ENCODE measurements at regions not wholly inside any gene's neighbourhood (a gene's known extent, or its start where the extent isn't known, plus 50 kb on each side); places are given as distances from the start of the nearest gene placed in this dataset.

DNA sequence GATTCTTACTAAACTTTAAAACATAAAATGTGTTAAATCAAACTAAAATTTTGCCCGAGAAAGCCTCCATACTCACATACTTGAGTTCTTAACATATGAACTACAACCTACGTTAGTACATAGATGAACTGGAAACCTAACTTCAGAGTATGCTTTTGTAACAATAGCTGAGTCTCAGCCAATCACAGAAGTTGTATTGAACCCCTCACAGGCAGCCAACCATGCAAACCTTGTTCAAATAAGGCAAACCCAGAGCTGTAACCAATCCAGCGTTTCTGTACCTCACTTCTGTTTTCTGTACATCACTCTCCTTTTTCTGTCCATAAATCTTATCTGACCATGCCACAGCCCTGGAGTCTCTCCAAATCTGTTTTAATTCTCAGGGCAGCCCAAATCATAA is 157.3 kb upstream of the COL1A2 start (continued):
- TF ChIP-seq ISL1 (CRISPR knock-in tag; IDR thresholded peaks at IDR 0.05) (no peak), ZNF565 (CRISPR knock-in tag; conservative IDR thresholded peaks at IDR 0.05; ENCODE audit: low read depth) (no peak), ZFP3 (CRISPR knock-in tag; IDR thresholded peaks at IDR 0.05) (no peak), SNAI2 (CRISPR knock-in tag; IDR thresholded peaks at IDR 0.05) (no peak), TOX (CRISPR knock-in tag; IDR thresholded peaks at IDR 0.05; ENCODE audit: borderline replicate concordance) (no peak), ZC3H10 (CRISPR knock-in tag; IDR thresholded peaks at IDR 0.05) (no peak)

GRCh38 chr7:94239661-94240234 is 154.9 kb upstream of the COL1A2 start:
- TF ChIP-seq OSR1 (CRISPR knock-in tag; IDR thresholded peaks at IDR 0.05) (no peak), ZFP30 (CRISPR knock-in tag; IDR thresholded peaks at IDR 0.05) (no peak), PPARA (CRISPR knock-in tag; IDR thresholded peaks at IDR 0.05; ENCODE audit: borderline replicate concordance) (no peak), TCF4 (CRISPR knock-in tag; IDR thresholded peaks at IDR 0.05; ENCODE audit: borderline replicate concordance) (no peak), RARB (CRISPR knock-in tag; IDR thresholded peaks at IDR 0.05) (no peak), ISL1 (CRISPR knock-in tag; IDR thresholded peaks at IDR 0.05) (no peak)
- TF ChIP-seq, protein P1, sequence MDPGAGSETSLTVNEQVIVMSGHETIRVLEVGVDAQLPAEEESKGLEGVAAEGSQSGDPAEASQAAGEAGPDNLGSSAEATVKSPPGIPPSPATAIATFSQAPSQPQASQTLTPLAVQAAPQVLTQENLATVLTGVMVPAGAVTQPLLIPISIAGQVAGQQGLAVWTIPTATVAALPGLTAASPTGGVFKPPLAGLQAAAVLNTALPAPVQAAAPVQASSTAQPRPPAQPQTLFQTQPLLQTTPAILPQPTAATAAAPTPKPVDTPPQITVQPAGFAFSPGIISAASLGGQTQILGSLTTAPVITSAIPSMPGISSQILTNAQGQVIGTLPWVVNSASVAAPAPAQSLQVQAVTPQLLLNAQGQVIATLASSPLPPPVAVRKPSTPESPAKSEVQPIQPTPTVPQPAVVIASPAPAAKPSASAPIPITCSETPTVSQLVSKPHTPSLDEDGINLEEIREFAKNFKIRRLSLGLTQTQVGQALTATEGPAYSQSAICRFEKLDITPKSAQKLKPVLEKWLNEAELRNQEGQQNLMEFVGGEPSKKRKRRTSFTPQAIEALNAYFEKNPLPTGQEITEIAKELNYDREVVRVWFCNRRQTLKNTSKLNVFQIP (CRISPR knock-in tag; IDR thresholded peaks at IDR 0.05; ENCODE audit: borderline replicate concordance, low read depth): no peak
- ATAC-seq: no peak

DNA sequence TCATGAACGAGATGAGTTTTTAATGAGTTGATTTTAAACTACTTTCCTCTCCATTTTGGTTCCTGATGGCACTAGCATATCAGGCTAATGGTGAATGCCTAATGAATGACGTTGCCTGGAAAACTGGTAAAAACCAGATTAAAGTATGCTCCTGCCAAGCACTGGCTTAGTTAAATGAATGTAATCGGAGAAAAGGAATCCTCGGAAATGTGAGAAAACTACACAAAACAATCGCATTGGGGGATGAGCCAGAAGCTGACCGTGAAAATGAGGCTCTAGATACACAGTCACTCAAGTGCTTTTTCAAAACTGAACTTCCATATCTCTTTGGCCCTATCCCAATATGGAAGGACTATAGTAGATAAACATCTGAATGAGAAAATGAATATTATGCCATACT is 153.8 kb upstream of the COL1A2 start:
- TF ChIP-seq, protein P1 (CRISPR knock-in tag; IDR thresholded peaks at IDR 0.05; ENCODE audit: borderline replicate concordance, low read depth): no peak
- TF ChIP-seq ZNF8 (CRISPR knock-in tag; IDR thresholded peaks at IDR 0.05): no peak
- no peak for TF ChIP-seq ZC3H10 (CRISPR knock-in tag; IDR thresholded peaks at IDR 0.05)
- TF ChIP-seq BACH2 (CRISPR knock-in tag; IDR thresholded peaks at IDR 0.05; ENCODE audit: borderline replicate concordance): no peak
- TF ChIP-seq ZFP30 (CRISPR knock-in tag; IDR thresholded peaks at IDR 0.05): no peak
- TF ChIP-seq PPARA (CRISPR knock-in tag; IDR thresholded peaks at IDR 0.05; ENCODE audit: borderline replicate concordance): no peak
- no peak for TF ChIP-seq ISL1 (CRISPR knock-in tag; IDR thresholded peaks at IDR 0.05)
- no peak for TF ChIP-seq TOX (CRISPR knock-in tag; IDR thresholded peaks at IDR 0.05; ENCODE audit: borderline replicate concordance)
- no peak for TF ChIP-seq OSR1 (CRISPR knock-in tag; IDR thresholded peaks at IDR 0.05)
- TF ChIP-seq ZFP3 (CRISPR knock-in tag; IDR thresholded peaks at IDR 0.05): no peak
- TF ChIP-seq ZNF565 (CRISPR knock-in tag; conservative IDR thresholded peaks at IDR 0.05; ENCODE audit: low read depth): no peak
- TF ChIP-seq, protein P2, sequence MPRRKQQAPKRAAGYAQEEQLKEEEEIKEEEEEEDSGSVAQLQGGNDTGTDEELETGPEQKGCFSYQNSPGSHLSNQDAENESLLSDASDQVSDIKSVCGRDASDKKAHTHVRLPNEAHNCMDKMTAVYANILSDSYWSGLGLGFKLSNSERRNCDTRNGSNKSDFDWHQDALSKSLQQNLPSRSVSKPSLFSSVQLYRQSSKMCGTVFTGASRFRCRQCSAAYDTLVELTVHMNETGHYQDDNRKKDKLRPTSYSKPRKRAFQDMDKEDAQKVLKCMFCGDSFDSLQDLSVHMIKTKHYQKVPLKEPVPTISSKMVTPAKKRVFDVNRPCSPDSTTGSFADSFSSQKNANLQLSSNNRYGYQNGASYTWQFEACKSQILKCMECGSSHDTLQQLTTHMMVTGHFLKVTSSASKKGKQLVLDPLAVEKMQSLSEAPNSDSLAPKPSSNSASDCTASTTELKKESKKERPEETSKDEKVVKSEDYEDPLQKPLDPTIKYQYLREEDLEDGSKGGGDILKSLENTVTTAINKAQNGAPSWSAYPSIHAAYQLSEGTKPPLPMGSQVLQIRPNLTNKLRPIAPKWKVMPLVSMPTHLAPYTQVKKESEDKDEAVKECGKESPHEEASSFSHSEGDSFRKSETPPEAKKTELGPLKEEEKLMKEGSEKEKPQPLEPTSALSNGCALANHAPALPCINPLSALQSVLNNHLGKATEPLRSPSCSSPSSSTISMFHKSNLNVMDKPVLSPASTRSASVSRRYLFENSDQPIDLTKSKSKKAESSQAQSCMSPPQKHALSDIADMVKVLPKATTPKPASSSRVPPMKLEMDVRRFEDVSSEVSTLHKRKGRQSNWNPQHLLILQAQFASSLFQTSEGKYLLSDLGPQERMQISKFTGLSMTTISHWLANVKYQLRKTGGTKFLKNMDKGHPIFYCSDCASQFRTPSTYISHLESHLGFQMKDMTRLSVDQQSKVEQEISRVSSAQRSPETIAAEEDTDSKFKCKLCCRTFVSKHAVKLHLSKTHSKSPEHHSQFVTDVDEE (CRISPR knock-in tag; IDR thresholded peaks at IDR 0.05): no peak
- no peak for TF ChIP-seq SNAI2 (CRISPR knock-in tag; IDR thresholded peaks at IDR 0.05)
- no peak for TF ChIP-seq ESRRG (CRISPR knock-in tag; IDR thresholded peaks at IDR 0.05)
- TF ChIP-seq RARB (CRISPR knock-in tag; IDR thresholded peaks at IDR 0.05): no peak
- TF ChIP-seq ZNF70 (CRISPR knock-in tag; IDR thresholded peaks at IDR 0.05): no peak
- no peak for TF ChIP-seq TCF4 (CRISPR knock-in tag; IDR thresholded peaks at IDR 0.05; ENCODE audit: borderline replicate concordance)
- TF ChIP-seq CSDC2 (CRISPR knock-in tag; IDR thresholded peaks at IDR 0.05): no peak
- no peak for TF ChIP-seq GLIS3 (CRISPR knock-in tag; IDR thresholded peaks at IDR 0.05)
- no peak for TF ChIP-seq PATZ1 (CRISPR knock-in tag; IDR thresholded peaks at IDR 0.05; ENCODE audit: borderline replicate concordance)
- ATAC-seq: no peak

Measured in SK-N-SH treated with all-trans-retinoic acid at 6 μM for 48 hours (cell line).